GM12875 (cell line): ENCODE measurements at regions not wholly inside any gene's neighbourhood (a gene's known extent, or its start where the extent isn't known, plus 50 kb on each side); places are given as distances from the start of the nearest gene placed in this dataset.

ENCODE experiments used
- H3K4me3 ChIP-seq: one replicate; pipeline ENCODE4 v1.5.1; 2011; ENCODE audit warnings: low read depth, low read length, control low read depth
- TF ChIP-seq, protein P1 (sequence below): IDR thresholded peaks from 2 replicates; pipeline ENCODE4 v1.5.1; 2011; ENCODE audit warnings: low read depth, mild to moderate bottlenecking, control low read depth, inconsistent platforms, low read length, moderate library complexity, borderline replicate concordance; ENCODE audit not compliant: insufficient read depth

- H3K4me3 ChIP-seq: no peak overlapping the region
- TF ChIP-seq, protein P1, sequence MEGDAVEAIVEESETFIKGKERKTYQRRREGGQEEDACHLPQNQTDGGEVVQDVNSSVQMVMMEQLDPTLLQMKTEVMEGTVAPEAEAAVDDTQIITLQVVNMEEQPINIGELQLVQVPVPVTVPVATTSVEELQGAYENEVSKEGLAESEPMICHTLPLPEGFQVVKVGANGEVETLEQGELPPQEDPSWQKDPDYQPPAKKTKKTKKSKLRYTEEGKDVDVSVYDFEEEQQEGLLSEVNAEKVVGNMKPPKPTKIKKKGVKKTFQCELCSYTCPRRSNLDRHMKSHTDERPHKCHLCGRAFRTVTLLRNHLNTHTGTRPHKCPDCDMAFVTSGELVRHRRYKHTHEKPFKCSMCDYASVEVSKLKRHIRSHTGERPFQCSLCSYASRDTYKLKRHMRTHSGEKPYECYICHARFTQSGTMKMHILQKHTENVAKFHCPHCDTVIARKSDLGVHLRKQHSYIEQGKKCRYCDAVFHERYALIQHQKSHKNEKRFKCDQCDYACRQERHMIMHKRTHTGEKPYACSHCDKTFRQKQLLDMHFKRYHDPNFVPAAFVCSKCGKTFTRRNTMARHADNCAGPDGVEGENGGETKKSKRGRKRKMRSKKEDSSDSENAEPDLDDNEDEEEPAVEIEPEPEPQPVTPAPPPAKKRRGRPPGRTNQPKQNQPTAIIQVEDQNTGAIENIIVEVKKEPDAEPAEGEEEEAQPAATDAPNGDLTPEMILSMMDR: no peak
These were observed 85.8 kb downstream of the SNX18 start for GRCh38 chr5:54603372-54603771.

GRCh38 chr5:54602475-54602874 lies 84.9 kb downstream of the SNX18 start:
- TF ChIP-seq, protein P1: no peak
- no peak overlapping the region for H3K4me3 ChIP-seq

DNA sequence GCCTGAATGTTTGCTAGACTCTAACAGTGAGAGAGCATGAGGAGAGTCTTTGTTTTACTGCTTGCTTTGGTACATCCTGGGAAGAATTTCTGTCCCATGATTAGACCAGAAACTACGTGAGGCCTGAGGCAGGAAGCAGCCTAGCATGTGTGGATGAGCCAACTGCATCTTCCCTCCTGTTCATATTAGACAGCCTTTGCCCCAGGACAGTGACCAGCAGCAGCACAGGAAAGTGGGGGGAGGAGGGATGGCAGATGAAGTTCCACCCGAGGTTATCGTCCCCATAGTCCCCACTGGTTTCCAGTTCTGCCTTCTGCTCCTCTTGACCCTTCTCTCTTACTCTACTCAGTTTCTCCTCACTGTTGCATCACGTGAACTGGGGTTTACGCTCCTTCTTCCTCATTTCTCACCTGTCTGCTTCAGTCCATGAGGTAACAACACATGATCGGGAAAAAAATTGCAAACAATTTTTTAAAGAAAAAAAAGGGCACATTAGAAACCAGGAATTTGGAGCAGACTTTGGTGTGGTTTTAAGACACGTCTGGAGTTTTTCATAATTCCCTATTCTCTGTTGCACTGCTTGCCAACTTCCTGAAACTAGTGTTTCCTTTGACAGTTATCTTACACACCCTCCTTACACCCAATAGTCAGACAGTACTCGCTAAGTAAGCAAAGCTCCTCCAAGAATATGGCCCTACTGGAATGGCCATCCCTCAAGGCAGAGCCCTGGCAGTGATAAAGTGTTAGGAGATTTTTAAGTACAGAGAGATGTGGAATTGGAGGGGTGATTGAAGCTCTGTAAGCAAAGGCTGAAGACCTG lies 84.1 kb downstream of the SNX18 start:
- TF ChIP-seq, protein P1: no peak
- no peak overlapping the region for H3K4me3 ChIP-seq
